ENCODE measurements at regions not wholly inside any gene's neighbourhood (a gene's known extent, or its start where the extent isn't known, plus 50 kb on each side); places are given as distances from the start of the nearest gene placed in this dataset.
A peak's percentile ranks its signal among the peaks of the same experiment; 100 is the strongest.

- no peak overlapping the region for H3K4me3 ChIP-seq
- H3K4me1 ChIP-seq (ENCODE audit: control insufficient read depth in 1 of 2, low read depth in 2 of 2): peaks cover 3 to 14% of the 10 kb centered on the region in 2 donors
- TF ChIP-seq CTCF (IDR thresholded peaks at IDR 0.05): no peak
- H3K36me3 ChIP-seq: no peaks in the 10 kb centered on the region
- ATAC-seq (ENCODE audit: insufficient number of reproducible peaks, low FRiP score, low read depth) (no peak), DNase-seq (ENCODE audit: low spot score) (no peak)
- H3K27me3 ChIP-seq (replicated peaks; ENCODE audit: insufficient read depth): no peaks in the 10 kb centered on the region
- H3K27ac ChIP-seq: no peak overlapping the region
- H3K9me3 ChIP-seq: no peaks in the 10 kb centered on the region
Observed at GRCh38 chr5:158027806-158028775, 169.1 kb upstream of the CLINT1 start.

- ATAC-seq (ENCODE audit: insufficient number of reproducible peaks, low FRiP score, low read depth): peak; percentile 54
- no peak for TF ChIP-seq CTCF (IDR thresholded peaks at IDR 0.05)
Observed at GRCh38 chr5:158026304-158027031, 167.5 kb upstream of the CLINT1 start.

GRCh38 chr5:158023266-158023665 is 164.3 kb upstream of the CLINT1 start:
- no peak for DNase-seq (ENCODE audit: low spot score)
- TF ChIP-seq CTCF (IDR thresholded peaks at IDR 0.05): no peak
- ATAC-seq (ENCODE audit: insufficient number of reproducible peaks, low FRiP score, low read depth): no peak

More at GRCh38 chr5:158026304-158027031, 167.5 kb upstream of the CLINT1 start:
- H3K9me3 ChIP-seq: no peaks in the 10 kb centered on the region
- H3K36me3 ChIP-seq: no peaks in the 10 kb centered on the region
- no peaks in the 10 kb centered on the region for H3K27me3 ChIP-seq (replicated peaks; ENCODE audit: insufficient read depth)
- H3K4me1 ChIP-seq (ENCODE audit: control insufficient read depth in 1 of 2, low read depth in 2 of 2): peaks cover 3 to 14% of the 10 kb centered on the region in 2 donors
- no peak overlapping the region for H3K4me3 ChIP-seq
- no peak for DNase-seq (ENCODE audit: low spot score)
- H3K27ac ChIP-seq: no peak overlapping the region

GRCh38 chr5:158022837-158023236 is 163.9 kb upstream of the CLINT1 start:
- no peak for TF ChIP-seq CTCF (IDR thresholded peaks at IDR 0.05)
- H3K9me3 ChIP-seq: no peaks in the 10 kb centered on the region
- peaks cover 3 to 14% of the 10 kb centered on the region in 2 donors for H3K4me1 ChIP-seq (ENCODE audit: control insufficient read depth in 1 of 2, low read depth in 2 of 2)
- no peak overlapping the region for H3K4me3 ChIP-seq
- DNase-seq (ENCODE audit: low spot score) (no peak), ATAC-seq (ENCODE audit: insufficient number of reproducible peaks, low FRiP score, low read depth) (no peak)
- no peaks in the 10 kb centered on the region for H3K27me3 ChIP-seq (replicated peaks; ENCODE audit: insufficient read depth)
- H3K27ac ChIP-seq: no peak overlapping the region
- H3K36me3 ChIP-seq: no peaks in the 10 kb centered on the region

More at GRCh38 chr5:158023266-158023665, 164.3 kb upstream of the CLINT1 start:
- Histone ChIP-seq H3K4me1 (ENCODE audit: control insufficient read depth in 1 of 2, low read depth in 2 of 2) (peaks cover 3 to 14% of the 10 kb centered on the region in 2 donors), H3K36me3 (no peaks in the 10 kb centered on the region), H3K27ac (no peak overlapping the region), H3K9me3 (no peaks in the 10 kb centered on the region), H3K4me3 (no peak overlapping the region), H3K27me3 (replicated peaks; ENCODE audit: insufficient read depth) (no peaks in the 10 kb centered on the region)

- no peaks in the 10 kb centered on the region for H3K9me3 ChIP-seq
- no peak for TF ChIP-seq CTCF (IDR thresholded peaks at IDR 0.05)
- H3K27me3 ChIP-seq (replicated peaks; ENCODE audit: insufficient read depth): no peaks in the 10 kb centered on the region
- H3K27ac ChIP-seq: no peak overlapping the region
- peaks cover 3 to 14% of the 10 kb centered on the region in 2 donors for H3K4me1 ChIP-seq (ENCODE audit: control insufficient read depth in 1 of 2, low read depth in 2 of 2)
- H3K4me3 ChIP-seq: no peak overlapping the region
- no peaks in the 10 kb centered on the region for H3K36me3 ChIP-seq
- ATAC-seq (ENCODE audit: insufficient number of reproducible peaks, low FRiP score, low read depth) (no peak), DNase-seq (ENCODE audit: low spot score) (no peak)
Observed at GRCh38 chr5:158022393-158022792, 163.4 kb upstream of the CLINT1 start.
